ENCODE measurements at regions not wholly inside any gene's neighbourhood (a gene's known extent, or its start where the extent isn't known, plus 50 kb on each side); places are given as distances from the start of the nearest gene placed in this dataset.

DNA sequence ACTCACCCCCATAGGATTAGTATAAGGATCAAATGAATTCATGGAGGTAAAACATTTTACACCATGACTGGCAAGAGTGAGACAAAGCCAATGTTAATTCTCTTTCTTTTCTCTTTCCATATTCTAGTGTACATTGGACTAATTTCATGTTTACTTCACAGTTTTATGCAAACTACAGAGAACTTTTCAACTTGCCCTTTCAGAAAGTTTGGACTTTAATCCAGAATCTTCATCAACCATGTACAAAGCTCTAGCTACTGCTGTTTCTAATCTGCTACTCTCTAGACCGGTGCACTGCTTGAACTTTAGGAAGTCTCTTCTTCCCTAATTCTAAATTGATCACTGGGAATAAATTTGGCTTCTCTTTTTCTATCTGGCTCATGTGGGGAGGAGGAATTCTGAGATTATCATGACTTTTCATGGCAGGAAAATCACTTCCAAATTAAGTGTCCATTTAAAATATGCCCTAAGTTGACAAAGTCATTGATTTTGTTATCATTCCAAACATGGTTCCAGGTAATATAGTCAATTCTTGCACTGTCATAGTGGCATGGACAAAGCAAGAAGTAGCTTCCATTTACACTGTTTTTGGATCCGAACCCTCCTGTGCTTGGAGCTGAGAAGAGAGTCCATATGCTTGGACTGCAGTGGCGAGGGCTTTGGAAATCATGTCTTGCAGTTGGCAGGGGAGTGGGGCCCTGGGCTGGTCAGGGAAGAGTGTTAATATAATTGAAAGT, 903.3 kb downstream of the CCSER2 start:
- in situ Hi-C loops (cut with MboI; ENCODE audit: low sequenced_read_pairs) (no loop called here), dilution Hi-C loops (cut with HindIII; ENCODE audit: low sequenced_read_pairs, unreplicated experiment) (no loop called here), intact Hi-C loops (cut with micrococcal nuclease) (no loop called here)
- Histone ChIP-seq H3K14ac (replicated peaks; ENCODE audit: low read depth, low read length) (no peak overlapping the region), H2BK15ac (ENCODE audit: low read depth, low read length) (no peak overlapping the region), H3K9me1 (ENCODE audit: insufficient read depth, low read length) (no peaks in the 10 kb centered on the region), H2BK120ac (ENCODE audit: low read depth, low read length) (no peak overlapping the region), H3K4me2 (ENCODE audit: low read depth, low read length) (no peak overlapping the region), H4K5ac (ENCODE audit: low read depth, low read length) (no peak overlapping the region), H4K20me1 (ENCODE audit: insufficient read depth, low read length) (no peaks in the 10 kb centered on the region), H3K79me1 (ENCODE audit: low read depth in 1 of 2, low read length in 2 of 2) (no peaks in the 10 kb centered on the region), H3K36me3 (ENCODE audit: control insufficient read depth, insufficient read depth, low read length) (no peaks in the 10 kb centered on the region), H2AK9ac (replicated peaks; ENCODE audit: low read depth, low read length, poor library complexity) (no peak overlapping the region), H3K4me3 (ENCODE audit: insufficient read depth, low read depth, low read length) (no peak overlapping the region), H3K27me3 (ENCODE audit: control insufficient read depth, insufficient read depth, low read length) (no peaks in the 10 kb centered on the region), H3K23ac (ENCODE audit: low read depth, low read length) (no peak overlapping the region), H3K56ac (ENCODE audit: extremely low read depth, insufficient read depth, low read length) (no peak overlapping the region), H3K27ac (ENCODE audit: insufficient read depth, low read length) (no peak overlapping the region), H3K9me3 (ENCODE audit: control insufficient read depth, insufficient read depth, low read length) (peaks cover 7% of the 10 kb centered on the region; the same call in 1 of the 2 replicates), H2AK5ac (ENCODE audit: low read depth, low read length) (no peak overlapping the region), H4K8ac (ENCODE audit: low read depth in 2 of 2, low read length in 2 of 2) (no peak overlapping the region), H2AFZ (replicated peaks; ENCODE audit: low read length, poor library complexity) (no peak overlapping the region), H2BK20ac (ENCODE audit: low read depth, low read length) (no peak overlapping the region), H3K4me1 (ENCODE audit: control insufficient read depth, insufficient read depth, low read length) (no peaks in the 10 kb centered on the region), H2BK5ac (ENCODE audit: low read depth, low read length, poor library complexity, severe bottlenecking) (no peak overlapping the region), H3K4ac (ENCODE audit: low read depth, low read length) (no peak overlapping the region), H3K9ac (ENCODE audit: low read depth, low read length) (no peak overlapping the region), H4K91ac (ENCODE audit: insufficient read depth, low read depth, low read length) (no peak overlapping the region), H3K18ac (ENCODE audit: low read depth, low read length) (no peak overlapping the region)
- TF ChIP-seq MAZ (IDR thresholded peaks at IDR 0.05; ENCODE audit: borderline replicate concordance, low read depth, low read length) (no peak), SMC3 (IDR thresholded peaks at IDR 0.05; ENCODE audit: low read depth, low read length) (no peak), FOS (IDR thresholded peaks at IDR 0.05; ENCODE audit: low read depth, low read length) (no peak), RFX5 (IDR thresholded peaks at IDR 0.05; ENCODE audit: low read depth, low read length) (no peak), MXI1 (IDR thresholded peaks at IDR 0.05; ENCODE audit: borderline replicate concordance, low read depth, low read length) (no peak), MAFK (IDR thresholded peaks at IDR 0.05; ENCODE audit: low read depth, low read length) (no peak), NFE2L2 (IDR thresholded peaks at IDR 0.05; ENCODE audit: low read depth, low read length) (no peak), POLR2A (IDR thresholded peaks at IDR 0.05; ENCODE audit: low read depth, low read length) (no peak), RCOR1 (IDR thresholded peaks at IDR 0.05; ENCODE audit: insufficient replicate concordance, low read length) (no peak), CEBPB (IDR thresholded peaks at IDR 0.05; ENCODE audit: low read depth, low read length) (no peak), RAD21 (IDR thresholded peaks at IDR 0.05; ENCODE audit: low read length) (no peak), CHD1 (IDR thresholded peaks at IDR 0.05; ENCODE audit: low read depth, low read length) (no peak)
- TF ChIP-seq, protein P1, sequence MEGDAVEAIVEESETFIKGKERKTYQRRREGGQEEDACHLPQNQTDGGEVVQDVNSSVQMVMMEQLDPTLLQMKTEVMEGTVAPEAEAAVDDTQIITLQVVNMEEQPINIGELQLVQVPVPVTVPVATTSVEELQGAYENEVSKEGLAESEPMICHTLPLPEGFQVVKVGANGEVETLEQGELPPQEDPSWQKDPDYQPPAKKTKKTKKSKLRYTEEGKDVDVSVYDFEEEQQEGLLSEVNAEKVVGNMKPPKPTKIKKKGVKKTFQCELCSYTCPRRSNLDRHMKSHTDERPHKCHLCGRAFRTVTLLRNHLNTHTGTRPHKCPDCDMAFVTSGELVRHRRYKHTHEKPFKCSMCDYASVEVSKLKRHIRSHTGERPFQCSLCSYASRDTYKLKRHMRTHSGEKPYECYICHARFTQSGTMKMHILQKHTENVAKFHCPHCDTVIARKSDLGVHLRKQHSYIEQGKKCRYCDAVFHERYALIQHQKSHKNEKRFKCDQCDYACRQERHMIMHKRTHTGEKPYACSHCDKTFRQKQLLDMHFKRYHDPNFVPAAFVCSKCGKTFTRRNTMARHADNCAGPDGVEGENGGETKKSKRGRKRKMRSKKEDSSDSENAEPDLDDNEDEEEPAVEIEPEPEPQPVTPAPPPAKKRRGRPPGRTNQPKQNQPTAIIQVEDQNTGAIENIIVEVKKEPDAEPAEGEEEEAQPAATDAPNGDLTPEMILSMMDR (conservative IDR thresholded peaks at IDR 0.05; ENCODE audit: low read depth, low read length): no peak
- TF ChIP-seq, protein P2, sequence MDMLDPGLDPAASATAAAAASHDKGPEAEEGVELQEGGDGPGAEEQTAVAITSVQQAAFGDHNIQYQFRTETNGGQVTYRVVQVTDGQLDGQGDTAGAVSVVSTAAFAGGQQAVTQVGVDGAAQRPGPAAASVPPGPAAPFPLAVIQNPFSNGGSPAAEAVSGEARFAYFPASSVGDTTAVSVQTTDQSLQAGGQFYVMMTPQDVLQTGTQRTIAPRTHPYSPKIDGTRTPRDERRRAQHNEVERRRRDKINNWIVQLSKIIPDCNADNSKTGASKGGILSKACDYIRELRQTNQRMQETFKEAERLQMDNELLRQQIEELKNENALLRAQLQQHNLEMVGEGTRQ (IDR thresholded peaks at IDR 0.05; ENCODE audit: low read depth, low read length): no peak
- TF ChIP-seq, protein P3, sequence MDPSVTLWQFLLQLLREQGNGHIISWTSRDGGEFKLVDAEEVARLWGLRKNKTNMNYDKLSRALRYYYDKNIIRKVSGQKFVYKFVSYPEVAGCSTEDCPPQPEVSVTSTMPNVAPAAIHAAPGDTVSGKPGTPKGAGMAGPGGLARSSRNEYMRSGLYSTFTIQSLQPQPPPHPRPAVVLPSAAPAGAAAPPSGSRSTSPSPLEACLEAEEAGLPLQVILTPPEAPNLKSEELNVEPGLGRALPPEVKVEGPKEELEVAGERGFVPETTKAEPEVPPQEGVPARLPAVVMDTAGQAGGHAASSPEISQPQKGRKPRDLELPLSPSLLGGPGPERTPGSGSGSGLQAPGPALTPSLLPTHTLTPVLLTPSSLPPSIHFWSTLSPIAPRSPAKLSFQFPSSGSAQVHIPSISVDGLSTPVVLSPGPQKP (IDR thresholded peaks at IDR 0.05; ENCODE audit: borderline replicate concordance, low read depth, low read length): no peak
- POLR2A ChIA-PET (ENCODE audit: unreplicated experiment): no interaction called here
- no peak for ATAC-seq (ENCODE audit: low read depth)
- no CpG with 5 or more reads among the region's 3 CpGs for WGBS, 2 experiments (ENCODE audit: extremely low coverage in 2 of 2, insufficient read length in 1 of 2)
- CTCF ChIA-PET: no interaction called here
- DNase-seq: no peak
- BruUV-seq (replicated peaks): no TSS peak
